IPS-18a (cell line): ENCODE measurements at regions not wholly inside any gene's neighbourhood (a gene's known extent, or its start where the extent isn't known, plus 50 kb on each side); places are given as distances from the start of the nearest gene placed in this dataset.

Experiments used
- H3K27ac ChIP-seq: one replicate; pipeline ENCODE4 v1.5.1; 2013; ENCODE audit warnings: low read length
- H3K27me3 ChIP-seq: one replicate; pipeline ENCODE4 v1.6.1; 2013; ENCODE audit warnings: mild to moderate bottlenecking, low read length; ENCODE audit not compliant: control insufficient read depth, insufficient read depth
- H3K36me3 ChIP-seq: one replicate; pipeline ENCODE4 v1.6.1; 2013; ENCODE audit warnings: low read depth, low read length; ENCODE audit not compliant: control insufficient read depth
- H3K4me1 ChIP-seq: one replicate; pipeline ENCODE4 v1.6.1; 2013; ENCODE audit warnings: low read depth, low read length; ENCODE audit not compliant: control insufficient read depth
- H3K4me3 ChIP-seq: one replicate; pipeline ENCODE4 v1.5.1; 2013; ENCODE audit warnings: low read length
- H3K9ac ChIP-seq: one replicate; pipeline ENCODE4 v1.6.1; 2013; ENCODE audit warnings: mild to moderate bottlenecking, low read length, moderate library complexity
- H3K9me3 ChIP-seq: one replicate; pipeline ENCODE4 v1.6.1; 2013; ENCODE audit warnings: low read depth, low read length; ENCODE audit not compliant: control insufficient read depth

- no peak overlapping the region for H3K9ac ChIP-seq
- H3K27me3 ChIP-seq: no peaks in the 10 kb centered on the region
- no peak overlapping the region for H3K4me3 ChIP-seq
- no peaks in the 10 kb centered on the region for H3K9me3 ChIP-seq
- H3K4me1 ChIP-seq: peaks cover 3% of the 10 kb centered on the region
- H3K27ac ChIP-seq: no peak overlapping the region
- H3K36me3 ChIP-seq: no peaks in the 10 kb centered on the region
These were observed 141.9 kb upstream of the PLEKHG7 start for GRCh38 chr12:92560713-92561542.

GRCh38 chr12:92558806-92559205, 144.0 kb upstream of the PLEKHG7 start:
- H3K36me3 ChIP-seq: no peaks in the 10 kb centered on the region
- H3K27ac ChIP-seq: no peak overlapping the region
- no peak overlapping the region for H3K4me3 ChIP-seq
- H3K4me1 ChIP-seq: peaks cover 3% of the 10 kb centered on the region
- no peaks in the 10 kb centered on the region for H3K9me3 ChIP-seq
- no peak overlapping the region for H3K9ac ChIP-seq
- H3K27me3 ChIP-seq: no peaks in the 10 kb centered on the region

DNA sequence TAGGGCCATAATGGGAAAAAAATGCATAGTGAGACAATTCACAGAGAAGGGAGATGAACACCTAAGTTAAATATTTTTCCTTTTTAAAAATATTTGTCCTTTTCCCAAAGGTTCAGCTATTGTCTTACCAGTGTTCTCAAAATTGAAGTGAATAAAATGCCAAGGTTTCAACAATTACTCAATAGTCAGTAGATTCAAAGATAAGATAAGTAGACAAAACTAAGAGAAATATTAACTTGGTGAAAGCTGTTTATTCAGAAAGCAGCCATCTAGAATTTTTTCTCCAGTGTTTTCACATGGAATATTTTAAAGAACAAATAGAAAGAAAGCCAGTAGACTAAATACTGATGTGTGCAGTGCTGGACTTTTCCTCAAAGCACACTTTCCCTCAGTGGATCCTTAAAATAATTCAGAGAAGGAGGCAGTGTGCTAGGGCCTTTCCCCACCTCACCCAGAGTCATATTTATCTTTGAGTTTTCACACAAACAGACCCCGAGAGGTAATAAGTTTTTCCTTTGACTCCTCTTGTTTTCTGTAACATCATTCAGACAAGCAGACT, 144.5 kb upstream of the PLEKHG7 start:
- no peaks in the 10 kb centered on the region for H3K27me3 ChIP-seq
- H3K4me3 ChIP-seq: no peak overlapping the region
- H3K9me3 ChIP-seq: no peaks in the 10 kb centered on the region
- peaks cover 3% of the 10 kb centered on the region for H3K4me1 ChIP-seq
- H3K27ac ChIP-seq: no peak overlapping the region
- no peak overlapping the region for H3K9ac ChIP-seq
- H3K36me3 ChIP-seq: no peaks in the 10 kb centered on the region

DNA sequence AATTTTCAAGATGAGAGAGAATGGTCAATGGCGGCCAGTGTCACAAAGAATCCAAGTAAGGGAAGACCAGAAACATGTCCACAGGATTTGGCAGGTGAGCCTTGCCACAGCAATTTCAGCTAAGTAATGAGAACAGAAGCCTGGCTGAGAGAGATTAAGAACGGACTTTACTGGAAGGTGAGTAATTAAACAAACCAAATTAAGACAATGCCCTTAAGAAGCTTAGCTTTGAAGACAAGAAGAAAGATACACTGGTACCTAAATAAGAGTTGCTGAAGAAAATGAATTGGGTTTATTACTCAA, 145.4 kb upstream of the PLEKHG7 start:
- Histone ChIP-seq H3K27me3 (no peaks in the 10 kb centered on the region), H3K9ac (no peak overlapping the region), H3K9me3 (no peaks in the 10 kb centered on the region), H3K4me1 (peaks cover 3% of the 10 kb centered on the region), H3K27ac (no peak overlapping the region), H3K36me3 (no peaks in the 10 kb centered on the region), H3K4me3 (no peak overlapping the region)

DNA sequence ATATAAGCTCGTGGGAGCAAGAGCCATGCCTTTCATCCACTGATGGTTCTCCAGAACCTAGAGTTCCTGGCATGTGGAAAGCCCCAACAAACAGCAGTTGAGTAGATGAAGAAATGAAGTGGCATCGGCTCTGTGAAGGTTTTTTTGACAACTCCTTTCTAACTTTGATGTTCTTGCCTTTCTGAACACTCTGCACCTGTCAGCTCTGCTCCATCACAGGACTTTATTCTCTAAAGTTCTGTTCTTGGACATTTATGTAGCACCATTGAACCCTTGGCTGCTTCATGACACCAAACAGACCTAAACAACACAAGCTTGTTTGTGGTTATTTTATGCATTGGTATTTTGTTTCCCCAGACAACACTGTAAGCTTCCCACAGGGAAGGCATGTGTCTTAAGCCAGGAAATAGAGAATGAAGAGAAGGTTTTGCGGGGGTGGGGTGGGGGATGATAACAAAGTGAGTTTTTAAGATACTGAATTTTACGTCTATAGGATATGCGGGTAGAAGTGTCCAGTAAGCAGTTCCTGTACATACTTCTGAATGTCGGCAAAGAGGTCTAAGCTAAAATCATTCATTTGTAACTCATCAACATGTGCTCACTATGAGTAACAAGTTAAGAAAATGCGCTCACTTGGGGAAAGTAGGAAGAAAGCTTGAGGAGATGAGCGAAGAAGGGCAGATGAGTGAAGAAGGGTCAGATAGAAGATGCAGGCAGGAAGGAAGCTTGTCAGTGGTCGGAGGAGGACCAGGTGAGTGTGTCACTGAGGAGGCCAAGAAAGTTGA, 146.0 kb upstream of the PLEKHG7 start:
- Histone ChIP-seq H3K27me3 (no peaks in the 10 kb centered on the region), H3K36me3 (no peaks in the 10 kb centered on the region), H3K27ac (no peak overlapping the region), H3K9ac (no peak overlapping the region), H3K4me1 (peaks cover 3% of the 10 kb centered on the region), H3K9me3 (no peaks in the 10 kb centered on the region), H3K4me3 (no peak overlapping the region)

- peaks cover 3% of the 10 kb centered on the region for H3K4me1 ChIP-seq
- no peaks in the 10 kb centered on the region for H3K9me3 ChIP-seq
- H3K4me3 ChIP-seq: no peak overlapping the region
- no peak overlapping the region for H3K9ac ChIP-seq
- no peaks in the 10 kb centered on the region for H3K36me3 ChIP-seq
- H3K27ac ChIP-seq: no peak overlapping the region
- no peaks in the 10 kb centered on the region for H3K27me3 ChIP-seq
These were observed 146.6 kb upstream of the PLEKHG7 start for GRCh38 chr12:92556141-92556540.

DNA sequence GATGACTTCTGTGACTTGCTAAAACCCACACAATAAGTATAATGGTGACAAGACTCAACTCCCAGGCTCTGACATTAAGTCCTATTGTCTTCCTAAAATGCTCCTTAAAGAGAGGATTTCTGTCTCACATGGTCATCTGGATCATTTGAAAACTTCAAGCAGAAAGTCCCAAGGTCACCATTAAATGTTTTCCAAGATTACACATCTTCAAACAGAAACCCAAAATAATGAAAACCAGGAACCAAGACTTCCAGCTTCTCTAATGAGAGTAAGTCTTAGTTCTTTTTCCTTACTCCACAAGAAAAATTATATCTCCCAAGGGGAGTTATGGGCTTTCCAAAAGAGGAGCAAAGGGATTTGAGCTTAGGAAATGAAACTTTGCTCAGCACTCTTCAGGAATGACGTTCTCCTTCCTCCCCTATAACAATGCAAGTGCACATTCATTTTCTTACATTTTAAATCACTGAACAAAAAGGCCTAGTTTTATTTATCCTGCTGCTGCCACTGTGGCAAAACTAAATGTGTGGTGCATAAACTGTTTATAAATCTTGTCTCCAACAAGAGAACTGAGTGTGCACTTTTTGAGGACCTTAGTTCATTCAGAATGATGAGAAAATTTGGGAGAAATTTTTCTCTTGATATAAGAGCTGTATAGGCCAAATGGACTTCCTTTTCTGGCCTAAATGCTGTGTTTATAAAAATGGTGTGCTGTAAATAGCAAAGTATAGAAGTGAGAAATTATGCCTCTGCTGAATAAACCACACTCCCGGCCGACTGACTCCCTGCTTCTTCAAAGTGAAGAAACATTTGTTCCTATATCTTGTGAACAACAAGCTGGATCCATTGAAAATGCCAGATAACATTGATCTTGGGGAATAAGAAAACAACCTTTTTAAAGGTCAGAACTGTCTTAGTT, 148.4 kb upstream of the PLEKHG7 start:
- H3K27me3 ChIP-seq: no peaks in the 10 kb centered on the region
- H3K9ac ChIP-seq: no peak overlapping the region
- H3K4me1 ChIP-seq: peaks cover 3% of the 10 kb centered on the region
- H3K27ac ChIP-seq: no peak overlapping the region
- H3K9me3 ChIP-seq: no peaks in the 10 kb centered on the region
- H3K36me3 ChIP-seq: no peaks in the 10 kb centered on the region
- no peak overlapping the region for H3K4me3 ChIP-seq

GRCh38 chr12:92553389-92553788, 149.4 kb upstream of the PLEKHG7 start:
- no peak overlapping the region for H3K9ac ChIP-seq
- no peaks in the 10 kb centered on the region for H3K9me3 ChIP-seq
- H3K36me3 ChIP-seq: no peaks in the 10 kb centered on the region
- no peaks in the 10 kb centered on the region for H3K27me3 ChIP-seq
- no peak overlapping the region for H3K27ac ChIP-seq
- no peak overlapping the region for H3K4me3 ChIP-seq
- H3K4me1 ChIP-seq: peaks cover 3% of the 10 kb centered on the region

DNA sequence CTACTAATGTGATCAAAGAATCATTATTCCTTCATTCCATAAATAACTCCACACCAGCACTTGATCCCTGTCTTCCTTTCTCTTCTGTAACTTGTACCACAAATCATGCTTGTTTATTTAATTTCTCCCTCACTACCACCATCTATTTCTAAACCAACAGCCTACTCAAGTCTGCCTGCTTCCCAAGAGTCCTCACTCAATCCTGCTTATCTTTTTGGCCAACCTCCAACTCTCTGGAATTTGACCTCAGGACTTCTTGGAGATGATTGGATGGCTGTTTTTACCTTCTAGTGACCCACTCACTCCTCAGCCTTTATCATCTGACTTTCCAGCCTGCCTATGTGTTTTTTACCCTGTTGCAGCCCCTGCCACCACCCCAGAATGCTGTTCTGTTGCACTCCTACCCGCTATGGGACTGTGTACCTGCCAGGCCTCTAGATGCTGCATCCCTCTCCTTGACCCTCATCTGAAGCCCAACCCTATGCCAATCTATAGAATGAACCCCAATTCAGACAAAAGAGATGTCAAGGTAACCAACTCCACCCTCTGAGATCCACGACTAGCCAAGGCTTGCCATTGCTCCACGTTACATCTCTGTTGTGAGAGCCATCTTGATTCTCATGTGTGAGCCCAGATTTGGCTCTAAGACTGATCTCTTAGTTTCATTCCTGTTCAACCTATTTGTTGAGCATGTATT, 150.2 kb upstream of the PLEKHG7 start:
- Histone ChIP-seq H3K4me1 (peaks cover 3% of the 10 kb centered on the region), H3K9ac (no peak overlapping the region), H3K27ac (no peak overlapping the region), H3K27me3 (no peaks in the 10 kb centered on the region), H3K9me3 (no peaks in the 10 kb centered on the region), H3K36me3 (no peaks in the 10 kb centered on the region), H3K4me3 (no peak overlapping the region)

DNA sequence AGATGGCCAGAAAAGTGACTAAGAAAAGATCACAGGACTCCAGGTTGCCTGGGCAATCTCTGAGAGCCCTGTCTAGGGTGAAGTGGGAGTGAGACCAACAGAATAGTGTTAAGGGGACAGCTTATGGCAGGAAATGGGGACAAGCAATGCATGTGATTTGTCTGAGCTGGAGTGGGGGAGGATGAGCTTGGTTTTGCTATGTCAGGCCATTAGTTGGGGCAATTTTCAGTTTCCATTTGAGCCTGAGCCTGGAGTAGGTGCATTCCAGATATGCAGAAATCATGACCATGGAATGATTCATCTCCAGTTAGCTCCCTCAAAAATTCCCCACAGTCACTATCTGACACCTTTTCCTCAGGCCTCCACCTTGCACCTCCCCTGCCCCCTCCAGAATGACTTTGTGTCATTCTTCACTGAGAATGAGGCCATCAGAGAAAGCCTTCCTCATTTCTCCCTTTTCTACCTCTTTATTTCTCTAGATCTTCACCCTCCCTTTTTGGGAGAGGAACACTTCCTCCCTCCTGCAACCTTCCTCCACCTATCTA, 150.9 kb upstream of the PLEKHG7 start:
- Histone ChIP-seq H3K4me3 (no peak overlapping the region), H3K9me3 (no peaks in the 10 kb centered on the region), H3K36me3 (no peaks in the 10 kb centered on the region), H3K9ac (no peak overlapping the region), H3K27ac (no peak overlapping the region), H3K4me1 (peaks cover 3% of the 10 kb centered on the region), H3K27me3 (no peaks in the 10 kb centered on the region)
